ENCODE measurements at regions not wholly inside any gene's neighbourhood (a gene's known extent, or its start where the extent isn't known, plus 50 kb on each side); places are given as distances from the start of the nearest gene placed in this dataset.
"Not testable (repeated sequence)": the region's sequence is repeated elsewhere in the genome, so short reads cannot be mapped to it uniquely, and the experiment has no call there.

- DNase-seq = no peak
Observed at GRCh38 chr1:3992746-3993145, 92.7 kb upstream of the C1orf174 start.

DNA sequence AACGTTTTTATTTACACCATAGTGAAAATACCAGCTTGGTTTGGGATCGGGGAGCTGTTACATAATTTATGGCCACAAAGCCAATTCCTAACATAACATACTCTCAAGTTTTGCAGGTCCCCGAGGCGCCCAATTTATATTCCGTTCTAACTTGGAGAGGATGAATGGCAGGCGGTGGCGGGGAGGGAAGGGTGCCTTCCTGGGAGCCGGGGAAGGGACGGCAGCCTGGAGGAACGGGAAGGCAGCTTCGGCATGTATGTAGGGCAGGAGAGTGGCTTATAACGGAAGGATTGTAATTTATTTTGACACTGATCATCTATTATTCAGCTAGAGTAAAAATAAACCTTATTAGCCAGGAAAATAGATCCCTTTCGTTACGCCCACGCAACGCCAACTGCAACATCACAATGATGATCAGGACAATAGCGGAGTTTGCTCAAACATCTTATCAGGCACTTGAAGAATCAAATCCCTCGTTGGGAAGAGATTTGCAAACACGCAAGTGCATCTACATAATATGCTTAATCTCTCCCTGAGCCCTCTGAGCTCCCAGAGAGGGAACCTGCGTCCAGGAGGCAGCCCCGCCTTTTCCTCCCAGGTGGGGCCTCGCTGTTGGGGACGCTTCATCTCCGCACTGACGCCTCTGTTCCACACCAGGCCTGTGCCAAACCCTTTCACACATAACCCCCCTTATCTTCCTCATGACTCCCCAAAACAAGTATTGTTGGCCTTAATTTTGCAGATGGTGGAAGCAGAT, 93.7 kb upstream of the C1orf174 start:
- no peak for DNase-seq

GRCh38 chr1:3995141-3995780, 95.2 kb upstream of the C1orf174 start:
- DNase-seq = no peak

- no peak for DNase-seq
Observed at GRCh38 chr1:3996846-3997705, 97.0 kb upstream of the C1orf174 start.

DNA sequence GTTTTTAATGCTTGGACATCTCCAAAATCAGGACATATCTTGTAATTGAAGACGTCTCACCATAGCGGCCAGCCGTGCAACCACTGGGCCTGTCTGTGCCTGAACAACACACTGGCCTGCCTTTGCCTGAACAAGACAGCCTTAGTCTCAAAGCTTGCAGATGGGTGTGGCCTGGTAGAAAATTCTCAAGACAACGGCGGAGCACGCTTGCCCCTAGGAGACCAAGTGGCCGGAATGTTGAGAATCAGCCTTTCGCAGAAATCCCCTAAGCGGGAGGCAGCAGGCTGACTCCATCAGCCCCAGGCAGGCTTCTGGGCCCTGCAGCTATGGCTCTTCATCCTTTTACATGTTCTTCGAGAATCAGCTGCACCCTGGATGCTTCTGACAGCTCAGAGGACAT, 98.0 kb upstream of the C1orf174 start:
- DNase-seq = no peak

- DNase-seq = not testable (repeated sequence)
Observed at GRCh38 chr1:3999514-3999913, 99.4 kb upstream of the C1orf174 start.

DNA sequence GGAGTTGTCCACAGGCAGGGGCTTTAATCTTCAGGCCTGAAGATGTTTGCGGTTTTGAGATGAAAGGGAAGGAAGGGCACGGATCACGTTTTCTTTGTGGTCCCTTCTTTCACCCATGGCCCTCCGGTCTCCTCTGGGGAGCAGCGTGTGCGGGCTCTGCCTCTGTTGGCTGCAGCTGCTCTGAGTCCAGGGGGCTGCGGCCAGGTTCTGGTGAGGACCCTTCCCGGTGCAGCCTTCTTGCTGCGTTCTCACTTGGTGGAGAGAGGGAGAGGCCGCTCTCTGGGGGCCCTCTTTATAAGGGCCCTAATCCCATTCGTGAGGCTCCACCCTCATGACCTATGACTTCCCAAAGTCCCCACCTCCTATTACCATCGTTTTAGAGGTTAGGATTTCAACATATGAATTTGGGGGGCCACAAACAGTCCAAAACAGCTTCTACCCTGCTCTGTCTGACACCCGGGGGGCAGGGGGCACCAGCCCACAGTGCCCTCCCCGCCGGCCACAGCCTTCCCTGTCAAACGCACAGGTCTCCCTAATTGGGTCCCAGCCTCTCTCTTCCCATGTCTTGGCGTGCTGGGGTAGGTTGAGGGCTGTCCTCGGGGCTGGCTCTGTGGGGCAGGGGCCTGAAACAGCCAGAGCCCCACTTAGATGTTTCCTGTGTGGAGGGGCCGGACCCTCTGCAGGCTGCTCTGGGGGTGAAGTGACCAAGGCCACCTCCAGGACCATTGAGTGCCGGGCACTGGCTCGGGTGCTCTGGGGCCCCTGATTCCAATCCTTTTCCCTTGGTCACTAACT, 100.1 kb upstream of the C1orf174 start:
- no peak for DNase-seq

- DNase-seq = no peak
Observed at GRCh38 chr1:4000811-4001251, 100.8 kb upstream of the C1orf174 start.

- DNase-seq = no peak
Observed at GRCh38 chr1:4001461-4001860, 101.4 kb upstream of the C1orf174 start.

GRCh38 chr1:4002061-4002521, 102.0 kb upstream of the C1orf174 start:
- DNase-seq = no peak

GRCh38 chr1:4002741-4003140, 102.7 kb upstream of the C1orf174 start:
- no peak for DNase-seq

- no peak for DNase-seq
Observed at GRCh38 chr1:4003846-4004505, 103.9 kb upstream of the C1orf174 start.

GRCh38 chr1:4004635-4005430, 104.8 kb upstream of the C1orf174 start:
- no peak for DNase-seq

DNA sequence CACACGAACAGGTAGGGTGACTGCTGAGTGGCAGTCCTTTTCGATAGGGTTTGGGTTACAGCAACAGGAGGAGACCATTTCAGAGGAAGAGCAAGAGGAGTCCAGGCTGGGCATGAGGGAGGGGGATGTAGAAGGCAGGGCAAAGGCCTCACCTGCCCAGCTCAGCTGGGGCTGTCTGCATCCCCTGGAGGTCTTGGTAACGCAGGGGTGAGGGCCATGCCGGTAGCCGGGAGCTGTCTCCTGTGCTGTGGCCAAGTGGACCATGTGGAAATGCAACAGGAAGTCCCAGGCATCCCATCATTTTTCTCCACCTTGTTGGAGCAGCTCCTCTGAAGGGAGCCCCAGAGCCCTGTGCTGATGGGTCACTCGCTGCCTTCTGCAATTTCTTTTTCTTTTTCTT, 105.4 kb upstream of the C1orf174 start:
- DNase-seq = no peak

DNA sequence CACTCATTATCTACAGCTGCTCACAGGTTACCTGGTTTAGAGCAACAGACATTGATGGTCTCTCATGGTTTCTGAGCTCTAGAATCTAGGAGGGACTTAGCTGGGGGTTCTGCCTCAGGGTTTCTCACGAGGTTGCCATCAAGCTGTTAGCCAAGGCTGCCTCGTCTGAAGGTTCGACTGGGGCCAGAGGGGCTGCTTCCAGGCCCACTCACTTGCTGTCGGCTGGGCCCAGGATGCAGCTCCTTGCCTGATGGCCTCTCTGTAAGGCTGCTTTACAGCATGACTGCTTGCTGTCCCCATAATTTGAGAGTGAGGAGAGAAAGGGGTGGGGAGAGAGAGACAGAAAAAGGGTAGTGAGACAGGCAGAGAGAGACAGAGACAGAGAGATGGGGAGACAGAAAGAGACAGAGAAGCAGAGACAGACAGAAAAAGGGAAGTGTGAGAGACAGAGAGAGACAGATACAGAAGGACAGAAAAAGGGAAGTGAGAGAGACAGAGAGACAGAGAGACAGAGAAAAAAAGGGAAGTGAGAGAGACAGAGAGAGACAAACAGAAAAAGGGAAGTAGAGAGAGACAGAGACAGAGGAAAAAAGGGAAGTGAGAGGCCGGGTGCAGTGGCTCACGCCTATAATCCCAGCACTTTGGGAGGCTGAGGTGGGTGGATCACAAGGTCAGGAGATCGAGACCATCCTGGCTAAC, 106.8 kb upstream of the C1orf174 start:
- DNase-seq = no peak

- DNase-seq = no peak
Observed at GRCh38 chr1:4010284-4010683, 110.2 kb upstream of the C1orf174 start.

DNA sequence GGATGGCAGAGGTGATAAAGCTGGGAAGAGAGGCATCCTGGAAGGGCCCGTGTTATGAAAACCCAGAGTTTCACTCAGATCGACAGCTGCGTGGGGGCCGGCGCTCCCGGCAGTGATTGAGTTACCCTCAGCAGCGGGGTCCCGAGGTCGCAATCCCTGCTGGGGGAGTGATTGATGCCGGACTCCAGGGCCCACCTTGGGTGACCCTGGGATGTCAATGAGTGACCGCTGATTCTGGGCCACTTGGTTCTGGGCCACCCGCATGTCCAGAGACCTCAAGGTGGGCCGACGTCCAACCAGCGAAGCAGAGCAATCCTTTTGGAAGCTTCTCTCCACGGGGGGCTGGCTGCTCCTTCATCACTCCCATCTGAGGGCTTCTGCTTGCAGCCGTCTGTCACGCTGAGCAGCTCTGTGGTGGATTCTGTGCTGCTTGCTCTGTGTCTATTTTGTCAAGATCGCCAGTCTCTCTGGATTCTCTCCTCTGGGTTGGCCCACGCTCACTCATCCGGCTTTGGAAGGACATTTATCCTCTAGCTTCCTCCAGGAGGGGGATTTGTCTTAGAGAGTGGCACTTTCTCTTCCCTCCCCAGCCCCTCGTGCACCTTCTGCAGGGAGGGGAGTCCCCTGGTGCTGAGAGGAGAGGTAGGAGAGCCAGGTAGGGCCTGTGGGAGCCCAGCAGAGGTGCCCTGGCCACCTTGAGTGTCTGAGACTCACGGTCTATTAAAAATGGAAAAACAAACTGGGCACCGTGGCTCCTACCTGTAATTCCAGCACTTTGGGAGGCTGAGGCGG, 110.9 kb upstream of the C1orf174 start:
- DNase-seq = no peak

DNA sequence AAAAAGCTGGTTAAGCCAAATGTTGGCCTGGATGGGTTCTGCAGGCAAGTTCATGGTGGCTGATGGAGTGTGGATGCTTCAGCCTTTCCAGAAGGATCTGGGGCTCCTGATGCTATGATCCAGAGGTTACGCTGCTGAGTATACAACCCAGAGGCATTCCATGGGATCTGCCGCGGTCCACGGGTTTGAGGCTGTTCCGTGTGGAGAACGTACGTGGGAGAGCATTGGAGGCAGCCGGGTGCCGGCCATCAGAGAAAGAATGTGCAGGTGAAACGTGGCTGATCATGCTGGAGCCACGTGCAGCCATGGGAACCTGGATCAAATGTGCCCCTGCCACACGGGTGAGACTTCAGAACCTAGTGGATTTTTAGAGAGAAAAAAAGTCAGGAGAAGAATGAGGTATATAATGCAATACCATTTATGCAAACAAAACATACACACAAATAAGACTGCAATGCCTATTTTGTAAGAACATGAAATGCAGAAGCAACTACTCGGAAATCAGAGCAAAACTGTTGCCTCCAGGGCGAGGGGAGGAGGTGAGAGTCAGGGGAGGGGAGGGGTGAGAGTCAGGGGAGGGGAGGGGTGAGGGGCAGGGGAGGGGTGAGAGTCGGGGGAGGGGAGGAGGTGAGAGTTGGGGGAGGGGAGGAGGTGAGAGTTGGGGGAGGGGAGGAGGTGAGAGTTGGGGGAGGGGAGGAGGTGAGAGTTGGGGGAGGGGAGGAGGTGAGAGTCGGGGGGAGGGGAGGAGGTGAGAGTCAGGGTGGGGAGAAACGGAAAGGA, 116.5 kb upstream of the C1orf174 start:
- DNase-seq = no peak

All from CD4-positive, alpha-beta T cell treated with Interleukin-17A for 1 hour (primary cell).